ENCODE measurements at regions not wholly inside any gene's neighbourhood (a gene's known extent, or its start where the extent isn't known, plus 50 kb on each side); places are given as distances from the start of the nearest gene placed in this dataset.

DNA sequence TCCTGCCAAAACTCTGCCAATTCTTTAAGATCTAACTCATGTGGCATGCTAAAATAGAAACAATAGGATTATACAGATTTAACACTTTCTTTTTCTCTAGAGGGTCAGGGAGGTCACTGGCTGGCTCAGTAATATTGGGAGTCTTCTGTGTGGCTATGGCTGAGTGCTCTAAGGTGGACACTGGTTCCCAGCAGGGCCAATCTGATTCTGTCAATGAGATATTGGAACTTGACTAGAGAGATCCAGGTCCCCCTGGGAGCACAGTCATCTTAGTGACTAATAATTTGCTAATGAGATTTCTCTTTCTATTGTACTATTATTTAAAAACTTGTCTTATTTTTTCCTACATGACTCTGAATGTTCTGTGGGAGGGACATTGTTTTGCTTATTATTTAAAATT is 69.1 kb upstream of the ZP4 start:
- TF ChIP-seq CTCF (IDR thresholded peaks at IDR 0.05) (no peak), POLR2AphosphoS5 (IDR thresholded peaks at IDR 0.05) (no peak), POLR2A (IDR thresholded peaks at IDR 0.05) (no peak)

Measured in sigmoid colon (tissue), 4 donors.